GM23338 (cell line): ENCODE measurements at regions not wholly inside any gene's neighbourhood (a gene's known extent, or its start where the extent isn't known, plus 50 kb on each side); places are given as distances from the start of the nearest gene placed in this dataset.

Source experiments
- ATAC-seq: fragments of 200-7000 bp; cut with Tn5 transposase; 3 replicates; pipeline ENCODE4 v1.9.1; 2020
- DNase-seq: peaks from one replicate; pipeline ENCODE4 v3.0.0-alpha.2; 2015; ENCODE audit warnings: low spot score
- H2AFZ ChIP-seq: fragments of 200-600 bp; sonication (generic); 2 replicates; pipeline ENCODE4 v1.8.0; 2016; ENCODE audit warnings: antibody characterized with exemption, mild to moderate bottlenecking, moderate library complexity
- H3F3A ChIP-seq: fragments of 200-600 bp; sonication (generic); replicated peaks from 2 replicates; pipeline ENCODE4 v1.8.0; 2017; ENCODE audit warnings: antibody characterized with exemption, mixed run types, low read depth
- H3K27ac ChIP-seq: fragments of 200-600 bp; sonication (generic); 2 replicates; pipeline ENCODE4 v1.6.1; 2016; ENCODE audit warnings: low read depth
- H3K27me3 ChIP-seq: fragments of 200-600 bp; sonication (generic); 2 replicates; pipeline ENCODE4 v1.8.0; 2016; ENCODE audit warnings: mild to moderate bottlenecking, mixed run types, moderate library complexity; ENCODE audit not compliant: insufficient read depth
- H3K36me3 ChIP-seq: fragments of 200-600 bp; sonication (generic); 2 replicates; pipeline ENCODE4 v1.8.0; 2016; ENCODE audit warnings: mild to moderate bottlenecking; ENCODE audit not compliant: insufficient read depth
- H3K4me1 ChIP-seq: fragments of 200-600 bp; sonication (generic); 2 replicates; pipeline ENCODE4 v1.8.0; 2016; ENCODE audit warnings: mild to moderate bottlenecking, moderate library complexity; ENCODE audit not compliant: insufficient read depth
- H3K4me2 ChIP-seq: fragments of 200-600 bp; sonication (generic); 2 replicates; pipeline ENCODE4 v1.7.1; 2017; ENCODE audit warnings: mixed run types
- H3K4me3 ChIP-seq: fragments of 200-600 bp; sonication (generic); 2 replicates; pipeline ENCODE4 v1.6.1; 2016; ENCODE audit warnings: mixed run types
- H3K79me2 ChIP-seq: fragments of 200-600 bp; sonication (generic); replicated peaks from 2 replicates; pipeline ENCODE4 v1.8.0; 2017; ENCODE audit warnings: mild to moderate bottlenecking; ENCODE audit not compliant: insufficient read depth
- H3K9me2 ChIP-seq: fragments of 200-600 bp; sonication (generic); 2 replicates; pipeline ENCODE4 v1.8.0; 2017; ENCODE audit not compliant: insufficient read depth
- H4K20me1 ChIP-seq: fragments of 200-600 bp; sonication (generic); replicated peaks from 2 replicates; pipeline ENCODE4 v1.8.0; 2017; ENCODE audit warnings: mild to moderate bottlenecking; ENCODE audit not compliant: insufficient read depth
- H3K27ac Mint-ChIP-seq: 2 replicates; pipeline ENCODE4 v1.8.0; 2020; ENCODE audit warnings: inconsistent platforms, mild to moderate bottlenecking, moderate library complexity, mixed read lengths
- H3K27me3 Mint-ChIP-seq: 3 replicates; pipeline ENCODE4 v1.8.0; 2022; ENCODE audit warnings: low read depth, mild to moderate bottlenecking, moderate library complexity, mixed read lengths, inconsistent platforms; ENCODE audit not compliant: insufficient read depth, poor library complexity
- H3K36me3 Mint-ChIP-seq: 3 replicates; pipeline ENCODE4 v1.8.0; 2021; ENCODE audit warnings: low read depth, mild to moderate bottlenecking, inconsistent platforms, moderate library complexity, mixed read lengths
- H3K4me1 Mint-ChIP-seq: 3 replicates; pipeline ENCODE4 v1.8.0; 2020; ENCODE audit warnings: mild to moderate bottlenecking, inconsistent platforms, mixed read lengths
- H3K4me3 Mint-ChIP-seq: 3 replicates; pipeline ENCODE4 v1.8.0; 2021; ENCODE audit warnings: moderate library complexity, mild to moderate bottlenecking, inconsistent platforms, mixed read lengths
- H3K9me3 Mint-ChIP-seq: 3 replicates; pipeline ENCODE4 v1.8.0; 2020; ENCODE audit warnings: moderate library complexity, mild to moderate bottlenecking, inconsistent platforms, mixed read lengths
- ETS1 ChIP-seq: IDR thresholded peaks from 2 replicates; pipeline ENCODE4 v1.6.1; 2016; ENCODE audit warnings: antibody characterized with exemption
- EZH2 ChIP-seq: fragments of 200-600 bp; sonication (generic); IDR thresholded peaks from one replicate; pipeline ENCODE4 v1.8.0; 2017; ENCODE audit warnings: antibody characterized with exemption, mild to moderate bottlenecking, low read depth; ENCODE audit not compliant: unreplicated experiment
- EZH2phosphoT487 ChIP-seq: fragments of 200-600 bp; sonication (generic); IDR thresholded peaks from one replicate; pipeline ENCODE4 v1.8.1; 2018; ENCODE audit warnings: antibody characterized with exemption; ENCODE audit not compliant: unreplicated experiment
- JUNB ChIP-seq: IDR thresholded peaks from one replicate; pipeline ENCODE4 v1.6.1; 2016; ENCODE audit warnings: antibody characterized with exemption; ENCODE audit not compliant: unreplicated experiment
- NANOG ChIP-seq: IDR thresholded peaks from 2 replicates; pipeline ENCODE4 v1.6.1; 2016; ENCODE audit warnings: antibody characterized with exemption, borderline replicate concordance
- POLR2AphosphoS5 ChIP-seq: IDR thresholded peaks from 2 replicates; pipeline ENCODE4 v1.6.1; 2016; ENCODE audit warnings: antibody characterized with exemption, low read depth
- STAT1 ChIP-seq: IDR thresholded peaks from one replicate; pipeline ENCODE4 v1.6.1; 2016; ENCODE audit warnings: antibody characterized with exemption; ENCODE audit not compliant: unreplicated experiment
- ZNF114 ChIP-seq: fragments of 250-450 bp; sonication (Bioruptor Pico); IDR thresholded peaks from 2 replicates; pipeline ENCODE4 v1.5.0; 2020; ENCODE audit warnings: mild to moderate bottlenecking, moderate library complexity
- ZNF331 ChIP-seq: fragments of 250-450 bp; sonication (Bioruptor Pico); IDR thresholded peaks from 2 replicates; pipeline ENCODE4 v1.5.0; 2020; ENCODE audit warnings: low read depth, mild to moderate bottlenecking, moderate library complexity
- TF ChIP-seq, protein P1 (sequence below), 2 experiments: fragments of 200-600 bp in 1 of 2; sonication (generic) in 1 of 2; conservative IDR thresholded peaks; 2 replicates each; pipeline versions ENCODE4 v1.5.1 to v1.6.1; 2016 to 2017; ENCODE audit warnings: antibody characterized with exemption in 2 of 2, low read depth in 2 of 2, mild to moderate bottlenecking in 2 of 2, moderate library complexity in 1 of 2
- TF ChIP-seq, protein P2 (sequence below): IDR thresholded peaks from one replicate; pipeline ENCODE4 v1.6.1; 2018; ENCODE audit warnings: antibody characterized with exemption; ENCODE audit not compliant: unreplicated experiment

- TF ChIP-seq, protein P1, sequence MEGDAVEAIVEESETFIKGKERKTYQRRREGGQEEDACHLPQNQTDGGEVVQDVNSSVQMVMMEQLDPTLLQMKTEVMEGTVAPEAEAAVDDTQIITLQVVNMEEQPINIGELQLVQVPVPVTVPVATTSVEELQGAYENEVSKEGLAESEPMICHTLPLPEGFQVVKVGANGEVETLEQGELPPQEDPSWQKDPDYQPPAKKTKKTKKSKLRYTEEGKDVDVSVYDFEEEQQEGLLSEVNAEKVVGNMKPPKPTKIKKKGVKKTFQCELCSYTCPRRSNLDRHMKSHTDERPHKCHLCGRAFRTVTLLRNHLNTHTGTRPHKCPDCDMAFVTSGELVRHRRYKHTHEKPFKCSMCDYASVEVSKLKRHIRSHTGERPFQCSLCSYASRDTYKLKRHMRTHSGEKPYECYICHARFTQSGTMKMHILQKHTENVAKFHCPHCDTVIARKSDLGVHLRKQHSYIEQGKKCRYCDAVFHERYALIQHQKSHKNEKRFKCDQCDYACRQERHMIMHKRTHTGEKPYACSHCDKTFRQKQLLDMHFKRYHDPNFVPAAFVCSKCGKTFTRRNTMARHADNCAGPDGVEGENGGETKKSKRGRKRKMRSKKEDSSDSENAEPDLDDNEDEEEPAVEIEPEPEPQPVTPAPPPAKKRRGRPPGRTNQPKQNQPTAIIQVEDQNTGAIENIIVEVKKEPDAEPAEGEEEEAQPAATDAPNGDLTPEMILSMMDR (conservative IDR thresholded peaks at IDR 0.05; ENCODE audit: low read depth in 2 of 2), result no peak
- TF ChIP-seq STAT1, result no peak
- TF ChIP-seq EZH2phosphoT487, result no peak
- no peak for TF ChIP-seq JUNB
- no peak for TF ChIP-seq NANOG
These were observed 72.2 kb upstream of the CDC42BPA start (continued) for GRCh38 chr1:227390525-227390924.

DNA sequence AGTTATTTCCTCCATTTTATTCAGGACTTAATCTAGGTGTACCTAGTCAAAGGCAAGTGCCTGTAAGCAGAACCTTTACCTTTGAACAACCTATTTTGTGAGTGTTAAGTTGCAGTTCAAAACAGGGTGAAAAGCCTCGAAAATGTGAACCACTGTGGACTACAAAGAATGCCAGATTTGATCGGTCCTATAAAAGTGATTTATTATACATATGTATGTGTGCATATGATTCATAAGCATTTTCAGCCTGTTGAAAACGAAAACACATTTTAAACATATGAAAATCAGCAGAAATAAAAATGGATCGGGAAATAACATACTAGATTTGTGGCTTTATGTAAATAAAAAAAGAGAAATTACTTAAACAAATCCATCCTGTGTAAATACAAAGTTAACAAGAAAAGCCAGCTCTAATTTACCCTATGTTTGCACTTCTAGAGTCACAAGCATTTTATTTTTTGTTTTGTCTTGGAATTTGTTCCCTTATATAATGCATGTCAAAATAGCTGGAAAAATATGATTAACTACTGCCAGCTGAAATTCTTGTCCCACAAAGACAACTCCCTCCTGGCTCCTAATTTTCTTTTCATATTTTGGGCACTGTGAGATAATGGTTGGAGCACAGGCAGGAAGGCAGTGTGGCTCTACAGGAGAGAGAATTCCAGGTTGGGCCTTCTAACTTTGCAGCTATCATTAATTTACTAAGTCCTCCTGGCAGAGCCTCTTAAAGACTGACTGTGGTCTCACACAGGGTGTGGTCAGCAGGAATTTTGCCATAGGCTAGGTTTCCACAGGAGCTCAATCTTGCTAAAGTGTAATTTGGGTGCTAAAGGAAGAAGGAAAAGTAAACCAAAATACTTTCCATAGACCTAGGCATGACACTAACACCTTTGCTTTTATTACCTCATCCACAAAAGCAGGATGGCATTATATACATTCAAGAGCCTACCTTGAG lies 70.2 kb upstream of the CDC42BPA start:
- Histone ChIP-seq H3K27ac (no peak overlapping the region), H3K4me1 (no peaks in the 10 kb centered on the region), H3K36me3 (no peaks in the 10 kb centered on the region), H4K20me1 (no peaks in the 10 kb centered on the region), H3K79me2 (no peaks in the 10 kb centered on the region), H3F3A (no peaks in the 10 kb centered on the region), H3K27me3 (no peaks in the 10 kb centered on the region), H3K4me2 (no peak overlapping the region), H3K9me2 (peaks cover 3% of the 10 kb centered on the region), H3K4me3 (no peak overlapping the region), H2AFZ (peak overlapping the region; percentile 40; the same call in 1 of the 2 replicates)
- ATAC-seq (no peak), DNase-seq (no peak)
- H3K36me3 Mint-ChIP-seq, result peaks cover 10% of the 10 kb centered on the region
- no peaks in the 10 kb centered on the region for H3K27me3 Mint-ChIP-seq
- no peak overlapping the region for H3K4me3 Mint-ChIP-seq
- peaks cover 8% of the 10 kb centered on the region; the same call in 2 of the 3 replicates for H3K4me1 Mint-ChIP-seq
- peaks cover 14% of the 10 kb centered on the region; the same call in 2 of the 3 replicates for H3K9me3 Mint-ChIP-seq
- H3K27ac Mint-ChIP-seq, result no peak overlapping the region
- TF ChIP-seq POLR2AphosphoS5 (no peak), STAT1 (no peak), NANOG (no peak), ETS1 (no peak), JUNB (no peak), ZNF331 (CRISPR knock-in tag) (no peak), EZH2phosphoT487 (no peak), EZH2 (no peak), ZNF114 (CRISPR knock-in tag) (no peak)
- TF ChIP-seq, protein P1 (conservative IDR thresholded peaks at IDR 0.05; ENCODE audit: low read depth in 2 of 2), result no peak
- TF ChIP-seq, protein P2, sequence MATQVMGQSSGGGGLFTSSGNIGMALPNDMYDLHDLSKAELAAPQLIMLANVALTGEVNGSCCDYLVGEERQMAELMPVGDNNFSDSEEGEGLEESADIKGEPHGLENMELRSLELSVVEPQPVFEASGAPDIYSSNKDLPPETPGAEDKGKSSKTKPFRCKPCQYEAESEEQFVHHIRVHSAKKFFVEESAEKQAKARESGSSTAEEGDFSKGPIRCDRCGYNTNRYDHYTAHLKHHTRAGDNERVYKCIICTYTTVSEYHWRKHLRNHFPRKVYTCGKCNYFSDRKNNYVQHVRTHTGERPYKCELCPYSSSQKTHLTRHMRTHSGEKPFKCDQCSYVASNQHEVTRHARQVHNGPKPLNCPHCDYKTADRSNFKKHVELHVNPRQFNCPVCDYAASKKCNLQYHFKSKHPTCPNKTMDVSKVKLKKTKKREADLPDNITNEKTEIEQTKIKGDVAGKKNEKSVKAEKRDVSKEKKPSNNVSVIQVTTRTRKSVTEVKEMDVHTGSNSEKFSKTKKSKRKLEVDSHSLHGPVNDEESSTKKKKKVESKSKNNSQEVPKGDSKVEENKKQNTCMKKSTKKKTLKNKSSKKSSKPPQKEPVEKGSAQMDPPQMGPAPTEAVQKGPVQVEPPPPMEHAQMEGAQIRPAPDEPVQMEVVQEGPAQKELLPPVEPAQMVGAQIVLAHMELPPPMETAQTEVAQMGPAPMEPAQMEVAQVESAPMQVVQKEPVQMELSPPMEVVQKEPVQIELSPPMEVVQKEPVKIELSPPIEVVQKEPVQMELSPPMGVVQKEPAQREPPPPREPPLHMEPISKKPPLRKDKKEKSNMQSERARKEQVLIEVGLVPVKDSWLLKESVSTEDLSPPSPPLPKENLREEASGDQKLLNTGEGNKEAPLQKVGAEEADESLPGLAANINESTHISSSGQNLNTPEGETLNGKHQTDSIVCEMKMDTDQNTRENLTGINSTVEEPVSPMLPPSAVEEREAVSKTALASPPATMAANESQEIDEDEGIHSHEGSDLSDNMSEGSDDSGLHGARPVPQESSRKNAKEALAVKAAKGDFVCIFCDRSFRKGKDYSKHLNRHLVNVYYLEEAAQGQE, result no peak
